ENCODE measurements at regions not wholly inside any gene's neighbourhood (a gene's known extent, or its start where the extent isn't known, plus 50 kb on each side); places are given as distances from the start of the nearest gene placed in this dataset.
"Not testable (repeated sequence)": the region's sequence is repeated elsewhere in the genome, so short reads cannot be mapped to it uniquely, and the experiment has no call there.

DNA sequence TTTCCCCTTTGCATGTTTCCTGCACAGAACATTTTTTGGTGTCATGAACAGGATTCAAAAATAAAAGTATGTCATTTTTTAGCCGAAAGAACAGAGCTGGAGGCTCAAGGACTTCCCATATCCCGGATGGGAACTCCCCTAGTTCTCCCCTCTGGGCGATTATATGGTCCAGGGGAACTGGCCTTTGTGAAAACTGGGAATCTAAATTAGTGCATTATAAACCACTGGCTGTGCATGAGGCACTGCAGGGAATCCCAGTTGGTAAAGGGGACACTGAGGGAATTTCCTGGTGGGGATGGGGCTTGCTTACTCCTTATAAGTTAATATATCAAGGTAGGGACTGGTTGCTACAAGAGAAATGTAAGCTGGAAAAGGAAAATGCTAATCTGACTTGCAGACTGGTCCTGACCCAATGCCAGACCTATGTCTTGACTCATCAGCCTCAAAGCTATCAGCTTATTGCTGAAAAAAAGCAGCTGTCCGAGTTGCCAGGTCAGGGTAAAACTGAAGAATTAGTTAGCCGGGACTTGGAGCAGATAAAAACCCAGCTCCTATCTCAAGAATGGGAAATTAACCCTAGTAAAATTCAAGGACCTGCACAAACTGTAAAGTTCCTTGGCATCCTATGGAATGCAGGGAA lies 122.6 kb downstream of the FCRL5 start:
- Mint-ChIP-seq H3K9me3 (peaks cover 4% of the 10 kb centered on the region), H3K27me3 (ENCODE audit: insufficient read depth) (peaks cover 6% of the 10 kb centered on the region)
- no peak for DNase-seq

DNA sequence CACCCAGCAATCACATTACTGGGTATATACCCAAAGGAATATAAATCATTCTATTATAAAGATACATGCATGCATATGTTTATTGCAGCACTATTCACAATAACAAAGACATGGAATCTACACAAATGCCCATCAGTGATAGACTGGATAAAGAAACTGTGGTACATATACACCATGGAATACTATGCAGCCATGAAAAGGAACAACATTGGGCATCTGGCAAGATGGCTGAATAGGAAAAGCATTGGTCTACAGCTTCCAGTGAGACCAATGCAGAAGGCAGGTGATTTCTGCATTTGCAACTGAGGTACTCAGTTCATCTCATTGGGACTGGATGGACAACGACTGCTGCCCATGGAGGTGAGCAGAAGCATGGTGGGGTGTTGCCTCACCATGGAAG lies 128.6 kb downstream of the FCRL5 start:
- H3K27me3 Mint-ChIP-seq (ENCODE audit: insufficient read depth) = not testable (repeated sequence)

More for the DNA sequence above, 122.6 kb downstream of the FCRL5 start:
- H3K4me1 ChIP-seq (ENCODE audit: control insufficient read depth, insufficient read depth, low read length) = peaks cover 3% of the 10 kb centered on the region
- no peak overlapping the region for H3K27ac ChIP-seq (ENCODE audit: low read depth, low read length)
- H3K27me3 ChIP-seq (ENCODE audit: control insufficient read depth, insufficient read depth, low read length, poor library complexity, severe bottlenecking) = no peaks in the 10 kb centered on the region
- TF ChIP-seq, protein P1, sequence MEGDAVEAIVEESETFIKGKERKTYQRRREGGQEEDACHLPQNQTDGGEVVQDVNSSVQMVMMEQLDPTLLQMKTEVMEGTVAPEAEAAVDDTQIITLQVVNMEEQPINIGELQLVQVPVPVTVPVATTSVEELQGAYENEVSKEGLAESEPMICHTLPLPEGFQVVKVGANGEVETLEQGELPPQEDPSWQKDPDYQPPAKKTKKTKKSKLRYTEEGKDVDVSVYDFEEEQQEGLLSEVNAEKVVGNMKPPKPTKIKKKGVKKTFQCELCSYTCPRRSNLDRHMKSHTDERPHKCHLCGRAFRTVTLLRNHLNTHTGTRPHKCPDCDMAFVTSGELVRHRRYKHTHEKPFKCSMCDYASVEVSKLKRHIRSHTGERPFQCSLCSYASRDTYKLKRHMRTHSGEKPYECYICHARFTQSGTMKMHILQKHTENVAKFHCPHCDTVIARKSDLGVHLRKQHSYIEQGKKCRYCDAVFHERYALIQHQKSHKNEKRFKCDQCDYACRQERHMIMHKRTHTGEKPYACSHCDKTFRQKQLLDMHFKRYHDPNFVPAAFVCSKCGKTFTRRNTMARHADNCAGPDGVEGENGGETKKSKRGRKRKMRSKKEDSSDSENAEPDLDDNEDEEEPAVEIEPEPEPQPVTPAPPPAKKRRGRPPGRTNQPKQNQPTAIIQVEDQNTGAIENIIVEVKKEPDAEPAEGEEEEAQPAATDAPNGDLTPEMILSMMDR (conservative IDR thresholded peaks at IDR 0.05) = no peak
- WGBS, 2 experiments (ENCODE audit: insufficient coverage in 1 of 2, insufficient read length in 1 of 2) = 94% methylated on average over 3 to 5 of the region's 5 CpGs
- no peak overlapping the region for H3K9ac ChIP-seq (ENCODE audit: extremely low read depth, low read length, poor library complexity, severe bottlenecking)
- H3K27ac Mint-ChIP-seq = no peak overlapping the region
- H3K36me3 ChIP-seq (ENCODE audit: control insufficient read depth, insufficient read depth, low read length) = no peaks in the 10 kb centered on the region
- no peak overlapping the region for H3K4me3 ChIP-seq (ENCODE audit: low read length)
- no peaks in the 10 kb centered on the region for H3K36me3 Mint-ChIP-seq (ENCODE audit: low read depth)
- H3K4me3 Mint-ChIP-seq = no peak overlapping the region
- peaks cover 2% of the 10 kb centered on the region for H3K4me1 Mint-ChIP-seq
- H3K9me3 ChIP-seq (ENCODE audit: control insufficient read depth, low read length) = no peaks in the 10 kb centered on the region

DNA sequence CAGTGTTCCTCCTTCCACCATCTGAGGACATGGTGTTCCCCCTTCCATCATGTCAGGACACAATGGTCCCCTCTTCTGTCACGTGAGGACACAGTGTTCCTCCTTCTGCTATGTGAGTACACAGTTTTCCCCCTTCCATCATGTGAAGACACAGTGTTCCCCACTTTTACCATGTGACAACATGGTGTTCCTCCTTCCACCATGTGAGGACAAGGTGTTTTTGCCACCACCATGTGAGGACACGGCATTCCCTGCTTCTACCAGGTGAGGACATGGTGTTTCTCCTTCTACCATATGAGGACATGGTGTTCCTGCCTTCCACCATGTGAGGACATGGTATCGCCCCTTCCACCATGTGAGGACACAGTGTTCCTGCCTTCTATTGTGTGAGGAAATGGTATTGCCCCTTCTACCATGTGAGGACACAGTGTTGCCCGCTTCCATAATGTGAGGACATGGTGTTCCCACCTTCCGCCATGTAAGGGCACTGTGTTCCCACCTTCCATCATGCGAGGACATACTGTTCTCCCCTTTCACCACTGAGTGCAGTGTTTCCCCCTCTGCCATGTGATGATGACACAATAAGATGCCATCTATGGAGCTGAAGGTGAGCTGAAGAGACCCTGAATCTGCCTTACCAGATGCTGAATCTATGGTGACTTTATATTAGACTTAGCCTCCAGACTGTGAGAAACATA lies 132.3 kb downstream of the FCRL5 start:
- Mint-ChIP-seq H3K27ac (no peak overlapping the region), H3K36me3 (ENCODE audit: low read depth) (no peaks in the 10 kb centered on the region), H3K27me3 (ENCODE audit: insufficient read depth) (peaks cover 10% of the 10 kb centered on the region), H3K9me3 (no peaks in the 10 kb centered on the region), H3K4me3 (no peak overlapping the region), H3K4me1 (no peaks in the 10 kb centered on the region)
- H3K36me3 ChIP-seq (ENCODE audit: control insufficient read depth, insufficient read depth, low read length) = no peaks in the 10 kb centered on the region
- no peaks in the 10 kb centered on the region for H3K4me1 ChIP-seq (ENCODE audit: control insufficient read depth, insufficient read depth, low read length)
- H3K27me3 ChIP-seq (ENCODE audit: control insufficient read depth, insufficient read depth, low read length, poor library complexity, severe bottlenecking) = no peaks in the 10 kb centered on the region
- H3K9me3 ChIP-seq (ENCODE audit: control insufficient read depth, low read length) = peaks cover 7% of the 10 kb centered on the region
- no peak overlapping the region for H3K4me3 ChIP-seq (ENCODE audit: low read length)
- no peak overlapping the region for H3K9ac ChIP-seq (ENCODE audit: extremely low read depth, low read length, poor library complexity, severe bottlenecking)
- TF ChIP-seq, protein P1 (conservative IDR thresholded peaks at IDR 0.05) = no peak
- no peak overlapping the region for H3K27ac ChIP-seq (ENCODE audit: low read depth, low read length)
- 93 to 94% methylated on average over 3 to 6 of the region's 6 CpGs for WGBS, 2 experiments (ENCODE audit: insufficient coverage in 1 of 2, insufficient read length in 1 of 2)
- DNase-seq = no peak

More for the DNA sequence above, 128.6 kb downstream of the FCRL5 start:
- H3K27ac Mint-ChIP-seq; H3K9me3 Mint-ChIP-seq; H3K36me3 Mint-ChIP-seq (ENCODE audit: low read depth); H3K4me1 Mint-ChIP-seq; H3K4me3 ChIP-seq (ENCODE audit: low read length); H3K27ac ChIP-seq (ENCODE audit: low read depth, low read length); H3K9me3 ChIP-seq (ENCODE audit: control insufficient read depth, low read length); H3K4me1 ChIP-seq (ENCODE audit: control insufficient read depth, insufficient read depth, low read length); H3K27me3 ChIP-seq (ENCODE audit: control insufficient read depth, insufficient read depth, low read length, poor library complexity, severe bottlenecking); H3K9ac ChIP-seq (ENCODE audit: extremely low read depth, low read length, poor library complexity, severe bottlenecking); H3K4me3 Mint-ChIP-seq; DNase-seq; H3K36me3 ChIP-seq (ENCODE audit: control insufficient read depth, insufficient read depth, low read length): not testable (repeated sequence)
- 97% methylated on average over 1 of the region's 1 CpG; no CpG with 5 or more reads in 1 of the 2 experiments for WGBS, 2 experiments (ENCODE audit: insufficient coverage in 1 of 2, insufficient read length in 1 of 2)

Data from endodermal cell (in vitro differentiated cells).